KOPT-K1 (cell line): ENCODE measurements at regions not wholly inside any gene's neighbourhood (a gene's known extent, or its start where the extent isn't known, plus 50 kb on each side); places are given as distances from the start of the nearest gene placed in this dataset.
"Not testable (repeated sequence)": the region's sequence is repeated elsewhere in the genome, so short reads cannot be mapped to it uniquely, and the experiment has no call there.

ENCODE experiments used
- H3K27ac ChIP-seq: fragments of 200-600 bp; sonication (generic); 2 replicates; pipeline ENCODE4 v1.5.1; 2016; ENCODE audit warnings: antibody characterized with exemption, mild to moderate bottlenecking, low read depth, low read length; ENCODE audit not compliant: poor library complexity, severe bottlenecking
- H3K36me3 ChIP-seq: fragments of 200-600 bp; sonication (generic); 2 replicates; pipeline ENCODE4 v1.5.1; 2017; ENCODE audit warnings: antibody characterized with exemption, mild to moderate bottlenecking, low read length, moderate library complexity; ENCODE audit not compliant: insufficient read depth
- H3K9me3 ChIP-seq: fragments of 200-600 bp; sonication (generic); 2 replicates; pipeline ENCODE4 v1.5.1; 2017; ENCODE audit warnings: antibody characterized with exemption, low read length, mild to moderate bottlenecking; ENCODE audit not compliant: insufficient read depth, poor library complexity, severe bottlenecking

- H3K9me3 ChIP-seq: no peaks in the 10 kb centered on the region
- H3K27ac ChIP-seq: no peak overlapping the region
- H3K36me3 ChIP-seq: no peaks in the 10 kb centered on the region
Observed at GRCh38 chr4:179664430-179665027, 2222.3 kb upstream of the AGA start.

- H3K9me3 ChIP-seq: no peaks in the 10 kb centered on the region
Observed at GRCh38 chr4:179666226-179666625, 2224.0 kb upstream of the AGA start.

GRCh38 chr4:179671609-179672008, 2229.4 kb upstream of the AGA start:
- Histone ChIP-seq H3K9me3 (no peaks in the 10 kb centered on the region), H3K36me3 (no peaks in the 10 kb centered on the region), H3K27ac (no peak overlapping the region)

More at GRCh38 chr4:179666226-179666625, 2224.0 kb upstream of the AGA start:
- Histone ChIP-seq H3K36me3 (no peaks in the 10 kb centered on the region), H3K27ac (no peak overlapping the region)

GRCh38 chr4:179678093-179678814, 2236.0 kb upstream of the AGA start:
- H3K27ac ChIP-seq: no peak overlapping the region
- H3K9me3 ChIP-seq: no peaks in the 10 kb centered on the region
- no peaks in the 10 kb centered on the region for H3K36me3 ChIP-seq

- not testable (repeated sequence) for H3K27ac ChIP-seq, H3K36me3 ChIP-seq, H3K9me3 ChIP-seq
Observed at GRCh38 chr4:179683661-179684060, 2241.4 kb upstream of the AGA start.

GRCh38 chr4:179692222-179692621, 2250.0 kb upstream of the AGA start:
- Histone ChIP-seq H3K27ac (no peak overlapping the region), H3K9me3 (no peaks in the 10 kb centered on the region), H3K36me3 (no peaks in the 10 kb centered on the region)

- Histone ChIP-seq H3K36me3 (no peaks in the 10 kb centered on the region), H3K9me3 (no peaks in the 10 kb centered on the region), H3K27ac (no peak overlapping the region)
Observed at GRCh38 chr4:179695175-179695574, 2252.9 kb upstream of the AGA start.

GRCh38 chr4:179698321-179698720, 2256.1 kb upstream of the AGA start:
- Histone ChIP-seq H3K27ac (no peak overlapping the region), H3K9me3 (no peaks in the 10 kb centered on the region), H3K36me3 (no peaks in the 10 kb centered on the region)

- Histone ChIP-seq H3K9me3 (no peaks in the 10 kb centered on the region), H3K36me3 (no peaks in the 10 kb centered on the region), H3K27ac (no peak overlapping the region)
Observed at GRCh38 chr4:179709961-179710624, 2267.9 kb upstream of the AGA start.

- H3K36me3 ChIP-seq: no peaks in the 10 kb centered on the region
- H3K9me3 ChIP-seq: no peaks in the 10 kb centered on the region
- no peak overlapping the region for H3K27ac ChIP-seq
Observed at GRCh38 chr4:179719766-179720450, 2277.7 kb upstream of the AGA start.

GRCh38 chr4:179726491-179726890, 2284.3 kb upstream of the AGA start:
- not testable (repeated sequence) for H3K9me3 ChIP-seq, H3K27ac ChIP-seq, H3K36me3 ChIP-seq

- Histone ChIP-seq H3K27ac (no peak overlapping the region), H3K36me3 (no peaks in the 10 kb centered on the region), H3K9me3 (no peaks in the 10 kb centered on the region)
Observed at GRCh38 chr4:179728305-179728704, 2286.1 kb upstream of the AGA start.

- H3K27ac ChIP-seq, H3K9me3 ChIP-seq, H3K36me3 ChIP-seq: not testable (repeated sequence)
Observed at GRCh38 chr4:179736820-179737219, 2294.6 kb upstream of the AGA start.

- Histone ChIP-seq H3K27ac (no peak overlapping the region), H3K9me3 (no peaks in the 10 kb centered on the region), H3K36me3 (no peaks in the 10 kb centered on the region)
Observed at GRCh38 chr4:179738822-179739221, 2296.6 kb upstream of the AGA start.

GRCh38 chr4:179747218-179747910, 2305.1 kb upstream of the AGA start:
- H3K9me3 ChIP-seq: no peaks in the 10 kb centered on the region
- H3K27ac ChIP-seq: no peak overlapping the region
- H3K36me3 ChIP-seq: no peaks in the 10 kb centered on the region
